Neuron (in vitro differentiated cells): ENCODE measurements at regions not wholly inside any gene's neighbourhood (a gene's known extent, or its start where the extent isn't known, plus 50 kb on each side); places are given as distances from the start of the nearest gene placed in this dataset.

Source experiments
- H2AFZ ChIP-seq: one replicate; pipeline ENCODE4 v1.6.1; 2013; ENCODE audit warnings: low read depth, mild to moderate bottlenecking, inconsistent platforms, low read length, moderate library complexity
- H3K27me3 ChIP-seq: one replicate; pipeline ENCODE4 v1.6.1; 2013; ENCODE audit warnings: low read length; ENCODE audit not compliant: insufficient read depth
- H3K36me3 ChIP-seq: one replicate; pipeline ENCODE4 v1.6.1; 2013; ENCODE audit warnings: low read length; ENCODE audit not compliant: insufficient read depth
- H3K4me1 ChIP-seq: one replicate; pipeline ENCODE4 v1.6.1; 2013; ENCODE audit warnings: low read length; ENCODE audit not compliant: insufficient read depth
- H3K4me3 ChIP-seq: 2 replicates; pipeline ENCODE4 v1.5.1; 2013; ENCODE audit warnings: mild to moderate bottlenecking, low read length, moderate library complexity
- H3K9me3 ChIP-seq: one replicate; pipeline ENCODE4 v1.6.1; 2013; ENCODE audit warnings: low read length

GRCh38 chr22:46076651-46077339, 73.5 kb upstream of the PPARA start:
- H3K4me1 ChIP-seq: no peaks in the 10 kb centered on the region
- H3K4me3 ChIP-seq: no peak overlapping the region
- peaks cover 86% of the 10 kb centered on the region for H3K27me3 ChIP-seq
- H2AFZ ChIP-seq: no peak overlapping the region
- no peaks in the 10 kb centered on the region for H3K9me3 ChIP-seq
- H3K36me3 ChIP-seq: no peaks in the 10 kb centered on the region

- Histone ChIP-seq H3K9me3 (no peaks in the 10 kb centered on the region), H3K36me3 (no peaks in the 10 kb centered on the region), H3K27me3 (peaks cover 87% of the 10 kb centered on the region), H3K4me1 (no peaks in the 10 kb centered on the region), H3K4me3 (no peak overlapping the region), H2AFZ (no peak overlapping the region)
Measured at GRCh38 chr22:46077669-46078099, 72.6 kb upstream of the PPARA start.

DNA sequence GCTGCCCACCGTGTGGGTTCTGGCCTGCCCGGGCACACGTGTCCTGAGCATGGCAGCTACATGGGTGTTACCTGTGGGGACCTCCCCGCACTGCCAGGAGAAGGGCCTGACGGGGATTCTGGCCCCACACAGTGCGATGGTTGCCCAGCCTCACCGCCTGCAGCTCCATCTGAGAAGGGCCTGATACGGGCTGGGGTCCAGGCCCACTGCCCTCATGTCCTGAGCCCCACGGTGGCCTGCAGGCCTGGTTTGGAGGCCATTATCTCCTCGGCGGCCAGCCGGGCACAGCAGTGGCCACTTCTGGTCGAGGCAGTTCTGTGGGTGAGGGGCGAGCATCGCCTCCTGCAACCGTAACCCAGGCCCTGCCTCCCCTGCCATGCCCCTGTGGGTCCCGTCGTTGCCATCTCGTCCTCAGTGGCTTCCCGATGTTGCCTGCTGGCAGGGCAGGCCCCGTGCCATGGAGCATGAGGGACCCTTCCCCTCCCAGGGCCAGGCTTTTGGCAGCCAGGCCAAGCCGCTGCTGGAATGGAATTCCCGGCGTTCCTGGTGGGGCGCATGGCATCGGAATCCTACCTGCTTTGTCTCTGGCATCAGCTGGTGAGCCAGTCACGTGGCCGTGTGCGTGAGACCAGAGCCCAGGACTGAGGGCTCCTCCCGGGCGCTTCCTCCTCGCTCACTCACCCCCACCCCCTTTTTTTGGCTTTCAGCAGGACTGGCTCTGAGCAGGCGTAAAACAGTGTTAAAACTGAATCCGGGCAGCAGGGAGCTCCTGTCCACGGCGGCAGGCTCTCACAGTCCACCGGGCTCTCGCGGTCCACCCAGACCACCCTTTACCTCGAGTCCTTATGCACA, 71.9 kb upstream of the PPARA start:
- H3K27me3 ChIP-seq: peaks cover 85% of the 10 kb centered on the region
- no peak overlapping the region for H3K4me3 ChIP-seq
- no peaks in the 10 kb centered on the region for H3K9me3 ChIP-seq
- H3K36me3 ChIP-seq: no peaks in the 10 kb centered on the region
- H2AFZ ChIP-seq: no peak overlapping the region
- H3K4me1 ChIP-seq: no peaks in the 10 kb centered on the region

GRCh38 chr22:46079093-46079860, 71.0 kb upstream of the PPARA start:
- H3K4me1 ChIP-seq: no peaks in the 10 kb centered on the region
- peaks cover 84% of the 10 kb centered on the region for H3K27me3 ChIP-seq
- no peak overlapping the region for H2AFZ ChIP-seq
- no peak overlapping the region for H3K4me3 ChIP-seq
- no peaks in the 10 kb centered on the region for H3K36me3 ChIP-seq
- no peaks in the 10 kb centered on the region for H3K9me3 ChIP-seq

- Histone ChIP-seq H3K4me1 (no peaks in the 10 kb centered on the region), H3K27me3 (peaks cover 83% of the 10 kb centered on the region), H3K4me3 (no peak overlapping the region)
Measured at GRCh38 chr22:46079861-46080821, 70.2 kb upstream of the PPARA start.

DNA sequence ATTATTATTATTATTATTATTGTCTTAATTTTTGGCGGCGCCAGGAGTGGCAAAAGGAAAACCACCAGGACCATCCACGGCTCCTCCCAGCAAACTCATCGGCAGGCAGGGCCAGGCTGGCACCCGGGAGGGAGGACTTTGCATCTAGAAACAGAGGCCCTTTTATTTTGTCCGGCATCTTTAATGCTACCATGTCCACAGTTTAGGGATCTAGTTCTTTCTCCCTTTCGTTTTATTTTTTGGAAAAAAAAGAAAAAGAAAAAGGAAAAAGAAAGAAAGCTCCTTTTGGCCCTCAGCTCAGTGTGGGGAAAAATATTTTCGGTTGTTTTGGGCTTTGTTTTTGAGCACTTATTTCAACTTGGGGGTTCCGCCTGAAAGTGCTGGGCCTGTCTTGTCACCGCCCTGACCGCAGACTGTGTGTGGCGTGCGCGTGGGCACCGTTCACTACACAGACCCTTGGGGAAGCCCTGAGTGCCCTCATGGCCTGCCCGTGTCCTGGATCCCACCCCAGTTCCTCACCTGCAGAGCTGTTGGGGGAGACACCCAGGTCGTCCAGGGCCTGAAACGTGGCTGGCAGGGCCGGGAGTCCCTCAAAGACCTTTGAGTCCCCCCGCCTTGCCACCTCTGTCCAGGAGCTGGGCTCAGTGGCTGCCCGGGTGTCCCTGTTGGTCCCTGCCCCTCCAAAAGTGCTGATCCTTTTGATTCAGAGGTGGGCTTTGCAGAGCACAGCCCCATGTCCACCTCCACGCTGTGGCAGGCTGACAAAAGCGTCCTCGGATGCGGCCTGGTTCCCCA, 69.1 kb upstream of the PPARA start:
- no peak overlapping the region for H2AFZ ChIP-seq
- H3K9me3 ChIP-seq: no peaks in the 10 kb centered on the region
- no peaks in the 10 kb centered on the region for H3K36me3 ChIP-seq
- no peak overlapping the region for H3K4me3 ChIP-seq
- no peaks in the 10 kb centered on the region for H3K4me1 ChIP-seq
- peaks cover 77% of the 10 kb centered on the region for H3K27me3 ChIP-seq

More at GRCh38 chr22:46079861-46080821, 70.2 kb upstream of the PPARA start:
- Histone ChIP-seq H3K9me3 (no peaks in the 10 kb centered on the region), H2AFZ (no peak overlapping the region), H3K36me3 (no peaks in the 10 kb centered on the region)

DNA sequence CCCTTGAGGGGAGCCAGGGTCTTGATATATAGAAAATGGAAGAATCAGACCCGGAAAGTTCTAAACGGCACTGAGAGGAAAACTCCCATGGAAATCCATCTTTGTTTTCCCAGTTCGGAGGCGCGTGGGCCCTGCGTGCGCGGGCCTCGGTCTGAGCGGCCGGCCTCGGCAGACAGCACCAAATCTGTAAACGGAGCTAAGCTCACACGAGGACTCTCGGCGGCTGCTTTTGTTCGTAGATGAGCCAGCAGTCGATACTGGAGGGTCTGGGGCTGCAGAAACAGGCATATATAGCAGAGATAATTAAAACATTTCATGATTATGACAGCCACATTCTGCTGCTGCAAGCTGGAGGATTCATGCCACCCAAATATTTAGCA, 68.5 kb upstream of the PPARA start:
- H2AFZ ChIP-seq: no peak overlapping the region
- no peaks in the 10 kb centered on the region for H3K4me1 ChIP-seq
- H3K36me3 ChIP-seq: no peaks in the 10 kb centered on the region
- H3K27me3 ChIP-seq: peaks cover 71% of the 10 kb centered on the region
- H3K9me3 ChIP-seq: no peaks in the 10 kb centered on the region
- H3K4me3 ChIP-seq: no peak overlapping the region

- H3K27me3 ChIP-seq: peaks cover 70% of the 10 kb centered on the region
- H3K36me3 ChIP-seq: no peaks in the 10 kb centered on the region
- H2AFZ ChIP-seq: no peak overlapping the region
- H3K4me1 ChIP-seq: peaks cover 3% of the 10 kb centered on the region
- H3K4me3 ChIP-seq: no peak overlapping the region
- no peaks in the 10 kb centered on the region for H3K9me3 ChIP-seq
Measured at GRCh38 chr22:46082633-46083032, 67.7 kb upstream of the PPARA start.

DNA sequence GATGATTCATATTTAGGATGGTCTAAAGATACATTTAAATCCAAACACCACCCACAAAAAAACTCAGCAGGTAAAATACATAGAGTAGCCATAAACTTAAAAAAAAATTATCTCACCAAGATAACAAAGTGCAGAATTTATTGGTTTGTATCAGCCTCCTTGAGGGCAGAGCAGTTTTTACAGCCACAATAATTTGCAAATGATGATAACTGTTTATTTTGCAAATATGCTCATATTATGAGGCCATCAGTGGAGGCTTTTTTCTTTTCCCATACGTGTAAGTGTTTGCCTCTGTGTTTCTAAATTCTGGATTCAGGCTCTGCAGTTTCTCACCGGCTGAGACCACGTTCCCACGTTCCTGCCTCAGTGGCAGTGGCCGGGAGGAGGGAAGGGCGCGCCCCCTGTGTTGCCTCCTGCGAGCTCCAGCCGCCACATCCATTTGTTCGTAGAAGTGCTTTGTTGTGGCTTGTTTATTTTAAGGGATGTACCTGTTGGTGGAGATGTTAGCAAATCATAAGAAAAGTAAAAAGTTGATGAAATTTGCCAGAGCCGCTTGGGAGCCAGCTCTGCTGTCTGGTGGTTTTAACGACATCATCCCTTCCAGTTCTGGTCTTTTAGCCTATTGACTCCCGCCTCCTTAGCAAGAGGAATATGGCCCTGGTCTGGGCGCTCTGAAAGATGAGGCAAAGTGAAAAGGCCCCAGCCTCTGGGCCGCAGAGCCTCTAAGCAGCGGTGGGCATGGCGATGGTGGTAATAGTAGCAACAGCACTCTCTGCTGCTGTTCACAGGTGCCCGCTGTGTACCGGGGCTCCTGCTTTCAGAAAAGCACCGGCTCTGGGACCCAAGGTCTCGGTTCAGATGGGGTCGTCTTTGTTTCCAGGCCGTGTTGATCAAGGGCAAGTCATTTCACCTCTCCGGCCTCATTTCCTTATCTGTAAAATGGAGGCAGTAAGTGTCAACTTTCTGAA, 66.7 kb upstream of the PPARA start:
- H3K9me3 ChIP-seq: no peaks in the 10 kb centered on the region
- peaks cover 4% of the 10 kb centered on the region for H3K4me1 ChIP-seq
- H3K36me3 ChIP-seq: no peaks in the 10 kb centered on the region
- H3K4me3 ChIP-seq: no peak overlapping the region
- H2AFZ ChIP-seq: no peak overlapping the region
- peaks cover 62% of the 10 kb centered on the region for H3K27me3 ChIP-seq

DNA sequence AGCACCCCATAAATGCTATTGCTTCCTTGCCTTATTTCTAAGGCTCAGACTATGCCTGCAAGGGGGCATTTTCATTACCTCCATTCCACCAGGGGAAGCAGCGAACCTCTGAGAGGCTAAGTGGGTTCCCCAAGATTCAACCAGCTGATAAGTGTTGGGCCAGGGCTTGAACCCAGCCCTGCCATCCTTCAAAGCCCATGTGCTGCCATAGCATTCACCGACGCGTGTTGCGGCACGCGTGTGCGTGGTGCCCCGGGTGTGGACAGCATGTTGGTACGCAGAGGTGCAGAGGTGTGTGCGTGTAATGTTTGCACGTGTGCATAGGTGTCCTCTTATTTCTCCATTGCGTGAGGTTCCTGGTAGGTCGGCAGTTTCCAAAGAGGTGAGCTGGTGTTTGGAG, 66.0 kb upstream of the PPARA start:
- no peak overlapping the region for H2AFZ ChIP-seq
- H3K27me3 ChIP-seq: peaks cover 61% of the 10 kb centered on the region
- peaks cover 4% of the 10 kb centered on the region for H3K4me1 ChIP-seq
- no peak overlapping the region for H3K4me3 ChIP-seq
- no peaks in the 10 kb centered on the region for H3K36me3 ChIP-seq
- H3K9me3 ChIP-seq: no peaks in the 10 kb centered on the region
